LoVo (cell line): ENCODE measurements at regions not wholly inside any gene's neighbourhood (a gene's known extent, or its start where the extent isn't known, plus 50 kb on each side); places are given as distances from the start of the nearest gene placed in this dataset.
"Not testable (repeated sequence)": the region's sequence is repeated elsewhere in the genome, so short reads cannot be mapped to it uniquely, and the experiment has no call there.

Source experiments
- DNase-seq: peaks from one replicate; pipeline ENCODE4 v3.0.0-alpha.2; 2016; ENCODE audit warnings: low spot score

DNA sequence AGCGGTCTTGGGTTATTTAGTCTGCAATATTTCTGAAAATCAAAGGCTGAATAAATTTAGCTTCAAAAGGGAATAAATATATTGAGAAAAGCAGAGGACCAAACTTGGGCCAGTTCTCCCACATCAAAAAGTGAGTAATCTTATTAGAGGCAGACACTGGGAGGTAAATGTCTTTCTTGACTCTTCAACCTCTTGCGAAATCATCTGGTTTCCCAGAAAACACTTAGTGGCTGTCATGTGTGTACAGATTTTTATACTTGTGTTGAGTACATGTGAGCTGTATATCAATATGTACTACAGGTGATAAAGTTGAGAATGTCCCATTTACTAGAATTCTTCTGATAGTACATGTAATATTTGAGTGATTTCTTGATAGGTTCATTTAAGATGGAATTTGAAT, 454.9 kb downstream of the PRR16 start:
- no peak for DNase-seq

- DNase-seq, result no peak
These were observed 458.9 kb downstream of the PRR16 start for GRCh38 chr5:120923026-120923425.

DNA sequence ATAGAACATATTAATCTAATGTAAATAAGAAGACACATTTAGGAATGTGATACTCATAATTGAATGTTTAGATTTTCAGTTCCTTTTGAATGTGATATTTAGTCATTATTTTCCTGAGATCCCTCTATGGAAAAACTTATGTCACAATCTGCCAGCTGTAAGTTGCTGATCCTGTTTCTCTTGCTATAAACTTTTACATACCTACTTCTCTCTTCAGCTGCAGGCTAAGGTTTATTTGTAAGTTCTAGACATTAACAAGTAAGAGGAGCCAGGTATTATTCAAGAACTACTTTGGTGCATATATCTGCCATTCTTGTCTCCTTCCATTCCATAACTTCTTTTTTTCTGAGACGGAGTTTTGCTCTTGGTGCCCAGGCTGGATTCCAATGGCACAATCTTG, 462.4 kb downstream of the PRR16 start:
- DNase-seq, result no peak

DNA sequence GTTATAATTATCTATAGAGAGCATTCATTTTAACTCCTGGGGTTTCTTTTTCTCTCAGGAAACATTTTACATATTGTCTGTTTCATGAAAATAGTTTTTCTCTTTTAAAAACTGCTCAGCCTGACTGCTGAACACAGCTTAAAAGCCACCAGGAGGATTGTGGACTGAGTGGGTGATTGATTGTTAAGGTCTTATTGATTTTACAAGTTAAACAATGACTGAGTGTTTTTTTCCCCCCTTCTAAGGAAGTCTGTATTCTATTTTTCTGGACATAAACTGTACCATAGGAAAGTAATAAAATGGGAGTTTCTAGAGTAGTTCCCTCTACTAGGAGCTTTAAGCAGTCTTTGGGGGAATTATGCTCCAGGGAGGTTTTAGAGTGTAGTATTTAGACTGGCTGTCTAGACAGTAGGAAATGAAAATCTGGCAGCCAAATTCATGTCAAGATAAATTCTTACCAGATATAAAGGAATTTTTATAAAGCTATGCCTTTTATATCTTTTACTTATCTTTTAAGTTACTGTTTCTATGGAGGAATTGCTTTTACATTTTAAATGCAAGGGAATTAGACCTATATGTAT, 463.9 kb downstream of the PRR16 start:
- DNase-seq, result no peak

DNA sequence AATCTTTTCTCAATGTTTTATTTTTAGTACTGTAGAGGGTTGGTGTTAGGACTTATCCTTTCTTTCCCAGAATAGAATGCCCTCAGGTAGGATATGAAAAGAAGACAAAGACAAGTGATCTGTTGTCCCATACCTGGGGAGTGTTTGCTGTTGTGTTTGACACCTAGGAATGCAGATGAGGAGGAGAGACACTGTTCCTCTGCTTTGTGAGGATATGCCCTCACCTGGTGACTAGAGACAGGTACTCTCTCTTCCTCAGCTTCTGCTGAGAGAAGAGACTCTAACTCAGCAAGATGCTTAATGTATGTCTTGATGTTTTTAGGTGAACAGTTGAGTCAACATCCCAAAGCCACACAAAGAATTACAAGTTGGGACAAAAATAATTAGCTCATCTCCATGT, 468.4 kb downstream of the PRR16 start:
- no peak for DNase-seq

- DNase-seq, result no peak
These were observed 469.9 kb downstream of the PRR16 start for GRCh38 chr5:120934031-120934430.

DNA sequence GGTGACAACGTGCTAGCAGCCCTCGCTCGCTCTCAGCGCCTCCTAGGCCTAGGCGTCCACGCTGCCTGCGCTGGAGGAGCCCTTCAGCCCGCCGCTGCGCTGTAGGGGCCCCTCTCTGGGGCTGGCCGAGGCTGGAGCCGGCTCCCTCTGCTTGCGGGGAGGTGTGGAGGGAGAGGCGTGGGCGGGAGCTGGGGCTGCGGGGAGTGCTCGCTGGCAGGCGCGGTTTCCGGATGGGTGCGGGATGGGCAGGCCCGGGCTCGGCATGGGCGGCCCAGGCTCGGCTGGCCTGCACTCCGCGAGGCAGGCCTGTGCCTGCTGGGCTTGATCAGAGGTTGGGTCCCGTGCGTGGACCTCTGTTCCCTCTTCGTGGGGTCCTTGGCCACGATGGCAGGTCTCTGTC, 472.6 kb downstream of the PRR16 start:
- DNase-seq, result no peak

DNA sequence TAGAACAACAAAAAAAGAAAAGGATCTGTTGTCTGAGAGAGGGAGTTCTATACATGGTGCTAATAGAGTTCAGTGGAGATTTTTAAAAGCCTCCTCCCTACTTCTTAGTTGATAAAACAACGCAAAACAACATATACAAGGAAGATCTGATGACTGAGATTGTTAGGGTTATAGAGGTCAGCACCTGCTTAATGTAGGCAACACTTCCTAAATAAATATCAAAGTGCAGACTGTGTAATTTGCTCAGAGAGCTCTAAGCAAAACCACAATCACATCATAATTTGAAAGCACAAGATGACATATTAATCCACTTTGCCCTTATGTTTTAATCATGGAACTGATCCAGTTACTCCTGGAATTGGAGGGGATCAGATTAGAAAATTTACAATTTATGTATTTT, 474.5 kb downstream of the PRR16 start:
- no peak for DNase-seq

GRCh38 chr5:120942596-120943350, 478.7 kb downstream of the PRR16 start:
- DNase-seq, result no peak

DNA sequence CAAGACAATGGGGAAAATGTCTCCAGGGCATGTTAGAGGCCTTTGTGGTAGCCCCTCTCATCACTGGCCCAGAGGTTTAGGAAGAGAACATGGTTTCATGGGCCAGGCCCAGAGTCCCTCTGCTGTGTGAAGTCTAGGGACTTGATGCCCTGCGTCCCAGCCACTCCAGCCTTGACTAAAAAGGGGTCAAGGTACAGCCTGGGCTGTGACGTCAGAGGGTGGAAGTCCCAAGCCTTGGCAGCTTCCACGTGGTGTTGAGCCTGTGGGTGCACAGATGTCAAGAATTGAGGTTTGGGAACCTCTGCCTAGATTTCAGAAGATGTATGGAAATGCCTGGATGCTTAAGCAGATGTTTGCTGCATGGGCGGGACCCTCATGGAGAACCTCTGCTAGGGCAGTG, 485.5 kb downstream of the PRR16 start:
- DNase-seq, result not testable (repeated sequence)

DNA sequence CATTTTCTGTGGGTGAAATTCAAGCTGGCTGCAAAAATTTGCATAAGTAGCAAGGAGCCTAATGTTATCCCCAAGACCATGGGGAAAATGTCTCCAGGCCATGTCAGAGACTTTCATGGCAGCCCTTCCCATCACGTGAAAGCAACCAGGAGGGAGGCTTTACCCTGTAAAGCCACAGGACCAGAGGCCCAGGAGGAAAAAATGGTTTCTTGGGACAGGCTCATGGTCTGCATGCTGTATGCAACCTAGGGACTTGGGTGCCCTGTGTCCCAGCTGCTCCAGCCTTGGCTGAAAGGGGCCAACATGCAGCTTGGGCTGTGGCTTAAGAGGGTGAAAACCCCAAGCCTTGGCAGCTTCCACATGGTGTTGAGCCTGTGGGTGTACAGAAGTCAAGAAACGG, 489.3 kb downstream of the PRR16 start:
- not testable (repeated sequence) for DNase-seq

GRCh38 chr5:120954255-120954654, 490.2 kb downstream of the PRR16 start:
- DNase-seq, result no peak

DNA sequence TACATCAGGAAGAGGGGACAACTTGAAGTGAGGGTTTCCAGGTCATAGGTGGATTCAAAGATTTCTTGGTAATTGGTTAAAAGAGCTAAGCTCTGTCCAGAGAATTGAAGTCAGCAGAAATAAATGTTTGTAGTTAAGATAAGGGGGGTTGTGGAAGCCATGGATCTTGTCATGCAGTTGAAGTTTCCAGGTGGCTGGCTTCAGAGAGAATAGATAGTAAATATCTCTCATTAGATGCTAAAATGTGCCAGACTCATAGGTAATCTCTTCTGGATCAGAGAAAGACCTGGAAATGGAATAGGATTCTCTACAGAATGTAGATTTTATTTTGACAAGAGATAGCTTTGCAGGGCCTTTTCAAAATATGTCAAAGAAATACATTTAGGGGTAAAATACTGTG, 491.7 kb downstream of the PRR16 start:
- DNase-seq, result no peak

DNA sequence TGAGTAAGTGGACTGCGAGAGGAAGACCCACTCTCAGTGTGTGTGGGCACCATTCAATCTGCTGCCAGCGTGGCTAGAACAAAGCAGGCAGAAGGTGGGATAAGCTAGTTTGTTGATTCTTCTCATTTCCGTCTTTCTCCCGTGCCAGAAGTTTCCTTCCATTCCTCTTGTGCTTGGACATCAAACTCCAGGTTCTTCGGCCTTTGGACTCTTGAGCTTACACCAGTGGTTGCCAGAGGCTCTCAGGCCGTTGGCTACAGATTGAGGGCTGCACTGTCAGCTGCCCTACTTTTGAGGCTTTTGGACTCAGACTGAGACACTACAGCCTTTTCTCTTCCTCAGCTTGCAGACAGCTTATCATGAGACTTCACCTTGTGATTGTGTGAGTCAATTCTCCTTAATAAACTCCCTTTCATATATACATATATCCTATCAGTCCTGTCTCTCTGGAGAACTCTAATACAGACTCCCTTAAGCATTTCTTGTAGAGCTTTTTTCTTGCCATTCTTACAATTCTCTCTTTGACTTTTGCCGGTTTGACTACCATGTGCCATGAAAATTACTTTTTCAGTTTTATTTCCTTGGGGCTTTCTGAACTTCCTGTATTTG, 494.9 kb downstream of the PRR16 start:
- DNase-seq, result no peak

DNA sequence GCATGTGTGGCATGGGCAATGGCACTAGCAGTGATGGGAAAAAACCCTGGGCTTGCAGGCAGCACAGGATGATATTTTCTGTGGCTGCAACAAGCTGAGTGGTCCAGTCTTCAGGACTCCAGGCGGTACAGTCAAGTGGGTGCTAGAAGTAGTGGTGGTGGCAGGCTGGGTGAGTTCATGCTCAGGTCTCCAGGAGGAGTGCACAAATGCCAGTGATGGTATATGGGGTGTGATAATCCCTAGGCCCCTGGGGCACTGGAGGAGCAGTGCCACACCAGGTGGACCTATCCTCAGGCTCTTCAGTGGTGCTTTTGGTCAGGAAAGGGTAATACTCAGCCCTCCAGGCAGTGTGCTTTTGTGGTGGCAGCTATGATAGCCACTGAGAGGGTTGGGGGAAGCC, 496.4 kb downstream of the PRR16 start:
- no peak for DNase-seq

- DNase-seq, result no peak
These were observed 503.3 kb downstream of the PRR16 start for GRCh38 chr5:120967366-120967765.

- no peak for DNase-seq
These were observed 510.6 kb downstream of the PRR16 start for GRCh38 chr5:120974690-120975089.

DNA sequence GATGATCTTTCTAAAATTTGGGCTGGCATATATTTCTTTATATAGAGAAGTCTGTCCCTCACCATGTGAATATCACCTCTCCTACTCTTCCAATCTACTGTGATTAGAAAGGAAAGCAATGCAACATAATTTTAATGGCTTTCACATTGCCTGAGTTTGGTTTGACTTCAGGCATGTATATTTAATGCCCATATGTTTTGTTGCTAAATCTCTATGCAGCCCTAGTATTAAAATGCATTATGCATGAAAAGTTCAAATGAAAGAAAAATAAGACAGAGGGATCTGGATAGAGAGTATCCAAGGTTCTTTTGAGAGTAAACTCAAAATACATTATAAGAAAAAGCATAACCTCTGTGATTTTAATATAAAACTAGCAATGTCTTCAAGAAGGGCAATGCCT, 518.3 kb downstream of the PRR16 start:
- DNase-seq, result no peak

DNA sequence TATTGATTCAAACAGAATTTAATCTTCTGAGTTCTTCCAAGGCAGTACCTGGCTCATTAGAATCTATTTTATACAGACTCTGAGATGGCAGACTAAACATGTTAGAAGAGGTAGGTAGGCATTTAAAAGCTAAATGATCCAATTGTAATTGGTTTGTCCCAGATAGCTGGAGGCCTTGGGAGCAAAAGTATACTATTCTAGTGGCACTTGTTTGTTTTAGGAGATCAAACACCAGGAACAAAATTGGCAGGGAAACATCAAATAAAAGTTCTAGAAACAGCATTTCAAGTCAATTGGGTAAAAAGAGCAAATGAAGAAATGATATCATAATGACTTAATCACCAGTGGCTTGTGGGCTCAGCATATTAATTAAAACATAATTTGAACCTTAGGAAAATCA, 521.4 kb downstream of the PRR16 start:
- no peak for DNase-seq

- DNase-seq, result no peak
These were observed 524.4 kb downstream of the PRR16 start for GRCh38 chr5:120988491-120988890.

GRCh38 chr5:120988941-120989340, 524.8 kb downstream of the PRR16 start:
- DNase-seq, result no peak

- no peak for DNase-seq
These were observed 527.5 kb downstream of the PRR16 start for GRCh38 chr5:120991569-120991968.

DNA sequence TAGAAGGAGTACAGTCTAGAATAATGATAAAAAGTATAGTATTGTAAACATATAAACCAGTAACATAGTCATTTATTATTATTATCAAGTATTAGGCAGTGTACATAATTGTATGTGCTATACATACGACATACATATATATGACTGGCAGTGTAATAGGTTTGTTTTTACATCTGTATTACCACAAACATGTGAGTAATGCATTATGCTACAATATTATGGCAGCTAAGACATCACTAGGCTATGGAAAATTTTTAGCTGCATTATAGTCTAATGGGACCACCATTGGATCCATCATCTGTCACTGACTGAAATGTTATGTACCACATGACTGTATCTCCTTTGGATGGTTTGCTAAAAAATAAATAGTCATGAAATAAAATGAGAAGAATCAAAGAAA, 530.0 kb downstream of the PRR16 start:
- DNase-seq, result no peak

GRCh38 chr5:120999550-120999949, 535.5 kb downstream of the PRR16 start:
- no peak for DNase-seq
